ENCODE measurements at regions not wholly inside any gene's neighbourhood (a gene's known extent, or its start where the extent isn't known, plus 50 kb on each side); places are given as distances from the start of the nearest gene placed in this dataset.
"Not testable (repeated sequence)": the region's sequence is repeated elsewhere in the genome, so short reads cannot be mapped to it uniquely, and the experiment has no call there.

GRCh38 chr10:3314445-3315085 is 142.0 kb upstream of the PITRM1 start:
- not testable (repeated sequence) for H3K4me3 ChIP-seq

DNA sequence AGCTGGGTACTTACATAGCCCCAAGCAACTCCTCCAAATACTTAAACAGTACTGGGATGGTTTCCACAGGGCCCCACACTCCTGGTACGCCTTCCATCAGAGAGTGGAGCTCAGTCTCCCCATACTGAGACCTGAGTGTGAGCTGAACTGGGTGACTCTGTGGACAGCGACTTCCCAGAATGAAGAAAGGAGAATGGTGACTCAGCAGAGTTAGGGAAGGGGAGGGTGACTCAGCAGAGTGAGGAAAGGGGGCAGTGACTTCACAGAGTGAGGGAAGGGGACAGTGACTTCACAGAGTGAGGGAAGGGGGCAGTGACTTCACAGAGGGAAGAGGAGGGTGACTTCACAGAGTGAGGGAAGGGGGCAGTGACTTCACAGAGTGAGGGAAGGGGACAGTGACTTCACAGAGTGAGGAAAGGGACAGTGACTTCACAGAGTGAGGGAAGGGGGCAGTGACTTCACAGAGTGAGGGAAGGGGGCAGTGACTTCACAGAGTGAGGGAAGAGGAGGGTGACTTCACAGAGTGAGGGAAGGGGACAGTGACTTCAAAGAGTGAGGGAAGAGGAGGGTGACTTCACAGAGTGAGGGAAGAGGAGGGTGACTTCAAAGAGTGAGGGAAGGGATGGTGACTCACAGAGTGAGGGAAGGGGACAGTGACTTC is 141.3 kb upstream of the PITRM1 start:
- H3K27ac ChIP-seq; intact Hi-C loops (cut with DNase I; ENCODE audit: low total_unique reads); H3K36me3 ChIP-seq; H3K4me3 ChIP-seq; H3K27me3 ChIP-seq; H3K4me1 ChIP-seq; DNase-seq; H3K9me3 ChIP-seq: not testable (repeated sequence)

More at GRCh38 chr10:3314445-3315085, 142.0 kb upstream of the PITRM1 start:
- H3K9me3 ChIP-seq; intact Hi-C loops (cut with DNase I; ENCODE audit: low total_unique reads); DNase-seq; H3K27me3 ChIP-seq; H3K36me3 ChIP-seq; H3K27ac ChIP-seq; H3K4me1 ChIP-seq: not testable (repeated sequence)

DNA sequence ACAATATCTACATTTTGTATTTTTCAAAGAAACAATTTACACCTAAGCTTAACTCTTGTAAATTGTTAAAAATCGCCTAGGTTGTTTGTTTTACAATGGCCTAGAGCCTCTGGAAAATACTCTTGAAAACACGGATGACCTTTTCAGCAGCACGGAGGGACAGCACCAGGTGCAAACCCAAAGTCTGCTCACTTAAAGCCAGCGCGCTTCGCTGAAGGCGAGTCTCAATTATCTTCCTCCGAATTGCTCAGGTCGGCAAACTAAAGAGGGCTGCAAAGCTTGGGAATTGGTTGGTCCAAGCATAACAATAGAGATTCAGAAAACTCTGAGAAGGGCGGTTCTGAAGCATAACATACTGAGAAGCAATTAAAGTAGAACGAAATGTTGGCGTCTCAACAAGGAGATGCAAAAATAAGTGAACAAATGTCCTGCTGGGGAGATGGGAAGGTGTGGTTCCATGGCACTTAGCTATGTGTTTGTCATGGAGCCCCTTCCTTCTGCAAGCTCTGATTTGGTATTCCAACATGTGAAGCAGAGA is 139.9 kb upstream of the PITRM1 start:
- Histone ChIP-seq H3K9me3 (no peaks in the 10 kb centered on the region), H3K4me1 (no peaks in the 10 kb centered on the region), H3K27ac (no peak overlapping the region), H3K27me3 (no peaks in the 10 kb centered on the region), H3K36me3 (no peaks in the 10 kb centered on the region), H3K4me3 (no peak overlapping the region)
- no peak for TF ChIP-seq POLR2A (IDR thresholded peaks at IDR 0.05)
- TF ChIP-seq CTCF (IDR thresholded peaks at IDR 0.05), result no peak
- no peak for DNase-seq
- intact Hi-C loops (cut with DNase I; ENCODE audit: low total_unique reads), result no loop called here

DNA sequence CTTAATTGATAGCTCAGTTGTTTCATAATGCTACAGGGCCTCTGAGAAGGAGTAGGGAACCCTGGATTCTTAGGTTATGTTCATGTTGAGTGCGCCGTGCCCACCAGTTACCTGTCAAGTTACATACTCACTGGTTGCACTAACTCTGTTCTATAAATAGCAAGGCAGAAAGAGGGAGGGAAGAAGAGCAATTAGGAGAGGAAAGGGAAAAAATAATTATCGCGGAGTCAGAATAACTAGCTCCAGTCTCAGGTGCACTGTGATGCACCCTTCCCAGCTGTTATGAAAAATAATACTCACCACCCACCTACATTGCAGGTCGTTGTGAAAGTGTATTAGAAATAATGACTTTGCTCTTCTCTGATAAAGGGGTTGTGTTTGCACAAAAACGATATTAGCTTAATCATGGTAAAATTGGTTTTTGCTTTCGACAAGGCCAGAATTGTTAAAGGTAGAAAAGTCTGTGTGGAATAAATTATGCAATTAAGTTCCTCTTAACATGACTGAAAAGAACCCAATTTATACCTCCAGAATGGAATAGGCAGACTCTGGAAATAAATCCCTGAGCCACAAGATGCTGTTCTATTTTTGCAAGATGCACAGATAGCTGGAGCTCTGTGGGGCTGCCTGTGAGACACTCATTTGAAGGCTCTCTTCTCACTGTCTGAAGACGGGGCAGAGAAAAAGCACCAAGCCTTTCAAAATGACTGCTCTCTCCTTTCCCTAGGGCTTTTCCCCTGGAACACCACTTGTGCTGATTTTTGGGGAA is 137.6 kb upstream of the PITRM1 start:
- Histone ChIP-seq H3K27ac (no peak overlapping the region), H3K36me3 (no peaks in the 10 kb centered on the region), H3K27me3 (no peaks in the 10 kb centered on the region), H3K9me3 (no peaks in the 10 kb centered on the region), H3K4me1 (no peaks in the 10 kb centered on the region), H3K4me3 (no peak overlapping the region)
- intact Hi-C loops (cut with DNase I; ENCODE audit: low total_unique reads), result no loop called here
- DNase-seq, result no peak
- no peak for TF ChIP-seq POLR2A (IDR thresholded peaks at IDR 0.05)
- TF ChIP-seq CTCF (IDR thresholded peaks at IDR 0.05), result no peak

DNA sequence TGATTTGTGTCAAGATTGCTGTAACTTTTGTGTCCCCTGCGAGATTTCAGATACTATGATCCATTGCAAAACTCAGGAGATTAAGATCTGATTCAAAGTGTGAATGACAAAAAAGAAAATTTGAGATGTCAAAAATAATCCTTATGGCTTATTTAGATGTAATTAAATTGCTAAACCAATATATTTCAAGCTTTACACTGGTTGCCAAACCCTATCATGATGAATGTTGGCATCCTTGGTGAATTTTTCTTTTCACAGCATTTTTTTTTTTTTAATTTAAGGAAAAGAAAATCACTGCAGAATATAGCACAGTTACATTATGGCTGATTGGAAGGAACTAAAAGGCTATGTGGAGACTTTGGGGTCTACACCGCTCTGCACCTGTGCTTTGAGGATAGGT is 133.5 kb upstream of the PITRM1 start:
- Histone ChIP-seq H3K9me3 (no peaks in the 10 kb centered on the region), H3K27me3 (no peaks in the 10 kb centered on the region), H3K4me1 (no peaks in the 10 kb centered on the region), H3K4me3 (no peak overlapping the region), H3K36me3 (no peaks in the 10 kb centered on the region), H3K27ac (no peak overlapping the region)
- no peak for DNase-seq
- no peak for TF ChIP-seq POLR2A (IDR thresholded peaks at IDR 0.05)
- TF ChIP-seq CTCF (IDR thresholded peaks at IDR 0.05), result no peak
- intact Hi-C loops (cut with DNase I; ENCODE audit: low total_unique reads), result no loop called here
